ENCODE measurements at regions not wholly inside any gene's neighbourhood (a gene's known extent, or its start where the extent isn't known, plus 50 kb on each side); places are given as distances from the start of the nearest gene placed in this dataset.
A peak's percentile ranks its signal among the peaks of the same experiment; 100 is the strongest.

GRCh38 chrX:81875800-81876199, 673.9 kb downstream of the SH3BGRL start:
- H3K27me3 ChIP-seq (ENCODE audit: control insufficient read depth, insufficient read depth, low read length) = no peaks in the 10 kb centered on the region
- DNase-seq (no peak), FAIRE-seq (no peak)
- no peaks in the 10 kb centered on the region for H3K4me1 ChIP-seq (ENCODE audit: control insufficient read depth in 2 of 3, insufficient read depth in 2 of 3, low read depth in 1 of 3, low read length in 3 of 3)
- no peak overlapping the region for H3K4me3 ChIP-seq (ENCODE audit: low read length in 3 of 3)
- H3K9ac ChIP-seq (ENCODE audit: low read length in 3 of 3) = no peak overlapping the region
- H3K36me3 ChIP-seq (ENCODE audit: control insufficient read depth in 2 of 3, insufficient read depth in 3 of 3, low read length in 3 of 3) = no peaks in the 10 kb centered on the region
- intact Hi-C loops (cut with DNase I) = no loop called here
- H3K27ac ChIP-seq (ENCODE audit: low read depth in 2 of 2, low read length in 2 of 2) = no peak overlapping the region
- H3K9me3 ChIP-seq (ENCODE audit: control insufficient read depth in 2 of 3, insufficient read depth in 1 of 3, low read length in 3 of 3) = no peaks in the 10 kb centered on the region
- no peak for TF ChIP-seq CTCF (IDR thresholded peaks at IDR 0.05; ENCODE audit: borderline replicate concordance, extremely low read depth, insufficient read depth)

- Histone ChIP-seq H3K9ac (ENCODE audit: low read length in 3 of 3) (no peak overlapping the region), H3K27me3 (ENCODE audit: control insufficient read depth, insufficient read depth, low read length) (no peaks in the 10 kb centered on the region), H3K4me3 (ENCODE audit: low read length in 3 of 3) (no peak overlapping the region), H3K4me1 (ENCODE audit: control insufficient read depth in 2 of 3, insufficient read depth in 2 of 3, low read depth in 1 of 3, low read length in 3 of 3) (no peaks in the 10 kb centered on the region), H3K27ac (ENCODE audit: low read depth in 2 of 2, low read length in 2 of 2) (no peak overlapping the region), H3K9me3 (ENCODE audit: control insufficient read depth in 2 of 3, insufficient read depth in 1 of 3, low read length in 3 of 3) (no peaks in the 10 kb centered on the region), H3K36me3 (ENCODE audit: control insufficient read depth in 2 of 3, insufficient read depth in 3 of 3, low read length in 3 of 3) (no peaks in the 10 kb centered on the region)
- intact Hi-C loops (cut with DNase I) = no loop called here
- DNase-seq = no peak
- FAIRE-seq = no peak
- TF ChIP-seq CTCF (IDR thresholded peaks at IDR 0.05; ENCODE audit: borderline replicate concordance, extremely low read depth, insufficient read depth) = no peak
Measured at GRCh38 chrX:81876437-81876836, 674.5 kb downstream of the SH3BGRL start.

GRCh38 chrX:81890521-81890920, 688.6 kb downstream of the SH3BGRL start:
- Histone ChIP-seq H3K27me3 (ENCODE audit: control insufficient read depth, insufficient read depth, low read length) (no peaks in the 10 kb centered on the region), H3K9ac (ENCODE audit: low read length in 3 of 3) (no peak overlapping the region), H3K4me3 (ENCODE audit: low read length in 3 of 3) (no peak overlapping the region), H3K4me1 (ENCODE audit: control insufficient read depth in 2 of 3, insufficient read depth in 2 of 3, low read depth in 1 of 3, low read length in 3 of 3) (no peaks in the 10 kb centered on the region), H3K9me3 (ENCODE audit: control insufficient read depth in 2 of 3, insufficient read depth in 1 of 3, low read length in 3 of 3) (no peaks in the 10 kb centered on the region), H3K36me3 (ENCODE audit: control insufficient read depth in 2 of 3, insufficient read depth in 3 of 3, low read length in 3 of 3) (no peaks in the 10 kb centered on the region), H3K27ac (ENCODE audit: low read depth in 2 of 2, low read length in 2 of 2) (no peak overlapping the region)
- intact Hi-C loops (cut with DNase I) = no loop called here
- FAIRE-seq (no peak), DNase-seq (no peak)
- TF ChIP-seq CTCF (IDR thresholded peaks at IDR 0.05; ENCODE audit: borderline replicate concordance, extremely low read depth, insufficient read depth) = no peak

GRCh38 chrX:81900522-81900921, 698.6 kb downstream of the SH3BGRL start:
- Histone ChIP-seq H3K9me3 (ENCODE audit: control insufficient read depth in 2 of 3, insufficient read depth in 1 of 3, low read length in 3 of 3) (no peaks in the 10 kb centered on the region), H3K9ac (ENCODE audit: low read length in 3 of 3) (no peak overlapping the region), H3K4me3 (ENCODE audit: low read length in 3 of 3) (no peak overlapping the region), H3K27me3 (ENCODE audit: control insufficient read depth, insufficient read depth, low read length) (no peaks in the 10 kb centered on the region), H3K36me3 (ENCODE audit: control insufficient read depth in 2 of 3, insufficient read depth in 3 of 3, low read length in 3 of 3) (no peaks in the 10 kb centered on the region), H3K4me1 (ENCODE audit: control insufficient read depth in 2 of 3, insufficient read depth in 2 of 3, low read depth in 1 of 3, low read length in 3 of 3) (no peaks in the 10 kb centered on the region), H3K27ac (ENCODE audit: low read depth in 2 of 2, low read length in 2 of 2) (no peak overlapping the region)
- FAIRE-seq = peak; percentile 30
- DNase-seq = no peak
- no peak for TF ChIP-seq CTCF (IDR thresholded peaks at IDR 0.05; ENCODE audit: borderline replicate concordance, extremely low read depth, insufficient read depth)
- intact Hi-C loops (cut with DNase I) = no loop called here

Measured in kidney (tissue), 13 donors.